SK-N-MC (cell line): ENCODE measurements at regions not wholly inside any gene's neighbourhood (a gene's known extent, or its start where the extent isn't known, plus 50 kb on each side); places are given as distances from the start of the nearest gene placed in this dataset.

ENCODE experiments used
- EZH2 ChIP-seq: fragments of 200-600 bp; sonication (generic); IDR thresholded peaks from one replicate; pipeline ENCODE4 v1.6.1; 2017; ENCODE audit warnings: antibody characterized with exemption
- FOXP2 ChIP-seq: optimal IDR thresholded peaks from 2 replicates; pipeline ENCODE3; 2011; ENCODE audit warnings: mild to moderate bottlenecking, moderate library complexity; ENCODE audit not compliant: insufficient read depth; ENCODE audit errors: extremely low read length, control extremely low read depth

DNA sequence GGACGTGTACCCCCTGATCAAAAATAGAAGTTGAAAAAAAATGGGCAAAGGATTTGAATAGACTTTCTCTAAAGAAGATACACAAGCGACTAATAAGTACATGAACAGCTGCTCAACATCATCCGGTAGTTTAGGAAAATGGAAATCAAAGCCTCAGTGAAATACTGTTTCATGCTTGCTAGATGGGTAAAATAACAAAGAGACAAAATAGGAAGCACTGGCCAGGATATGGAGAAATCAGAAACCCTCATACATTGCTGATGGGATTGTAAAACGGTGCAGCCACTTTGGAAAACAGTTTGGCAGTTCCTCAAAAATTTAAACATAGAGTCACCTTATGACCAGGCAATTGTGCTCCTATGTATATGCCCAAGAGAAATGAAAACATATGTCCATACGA, 65.0 kb upstream of the SUB1 start:
- TF ChIP-seq EZH2 (no peak), FOXP2 (no peak)
